ENCODE measurements at regions not wholly inside any gene's neighbourhood (a gene's known extent, or its start where the extent isn't known, plus 50 kb on each side); places are given as distances from the start of the nearest gene placed in this dataset.

GRCh38 chr6:108779536-108780275 is 68.5 kb upstream of the ARMC2 start:
- DNase-seq = no peak

GRCh38 chr6:108780784-108781183 is 67.4 kb upstream of the ARMC2 start:
- no peak for DNase-seq

GRCh38 chr6:108781419-108782100 is 66.7 kb upstream of the ARMC2 start:
- no peak for DNase-seq

- peak; percentile 39 to 75 (median 64) for DNase-seq
Measured at GRCh38 chr6:108782179-108783041, 65.8 kb upstream of the ARMC2 start.

- DNase-seq = no peak
Measured at GRCh38 chr6:108785653-108786052, 62.6 kb upstream of the ARMC2 start.

- no peak for DNase-seq
Measured at GRCh38 chr6:108788416-108788815, 59.8 kb upstream of the ARMC2 start.

- DNase-seq = no peak
Measured at GRCh38 chr6:108789475-108789874, 58.7 kb upstream of the ARMC2 start.

GRCh38 chr6:108791700-108792099 is 56.5 kb upstream of the ARMC2 start:
- DNase-seq = no peak

- DNase-seq = no peak
Measured at GRCh38 chr6:108793516-108794251, 54.5 kb upstream of the ARMC2 start.

GRCh38 chr6:108795122-108795521 is 53.1 kb upstream of the ARMC2 start:
- no peak for DNase-seq

GRCh38 chr6:108795814-108796213 is 52.4 kb upstream of the ARMC2 start:
- no peak for DNase-seq

- DNase-seq = no peak
Measured at GRCh38 chr6:108796875-108797274, 51.3 kb upstream of the ARMC2 start.

- DNase-seq = no peak
Measured at GRCh38 chr6:108797951-108798669, 50.1 kb upstream of the ARMC2 start.

All from T-helper 1 cell (primary cell).